Caco-2 (cell line): ENCODE measurements at regions not wholly inside any gene's neighbourhood (a gene's known extent, or its start where the extent isn't known, plus 50 kb on each side); places are given as distances from the start of the nearest gene placed in this dataset.

Experiments used
- BruUV-seq: library from RNA; stranded (reverse); fragments of 400-500 nt; replicated peaks from 2 replicates; lab custom pipeline; 2021; lab: Mats Ljungman, UMichigan
- CTCF ChIA-PET: fragments of 300-600 bp; sonication (Branson Sonifier 250); formaldehyde crosslinking; loops from one replicate; lab custom pipeline; 2022; ENCODE audit warnings: antibody characterized with exemption; lab: Charles Lee
- POLR2A ChIA-PET: fragments of 300-600 bp; sonication (Branson Sonifier 250); formaldehyde crosslinking; loops from one replicate; lab custom pipeline; 2022; ENCODE audit warnings: antibody characterized with exemption; lab: Charles Lee
- DNase-seq, 2 experiments: peaks; one replicate each; pipeline versions ENCODE4 v3.0.0 to v3.0.0-alpha.2; 2020 to 2022
- H3K27me3 ChIP-seq: replicated peaks from 2 replicates; pipeline ENCODE4 v1.6.0; 2011; ENCODE audit warnings: low read length; ENCODE audit not compliant: control insufficient read depth, insufficient read depth
- H3K36me3 ChIP-seq: 2 replicates; pipeline ENCODE4 v1.5.1; 2011; ENCODE audit warnings: low read length; ENCODE audit not compliant: control insufficient read depth, insufficient read depth
- H3K4me1 ChIP-seq: fragments of 250-450 bp; sonication (Bioruptor Pico); 2 replicates; pipeline ENCODE4 v1.5.1; 2020; ENCODE audit warnings: mild to moderate bottlenecking
- H3K4me3 ChIP-seq: 2 replicates; pipeline ENCODE4 v1.5.1; 2011; ENCODE audit warnings: low read depth, mild to moderate bottlenecking, control low read depth, low read length
- H3K9me3 ChIP-seq: fragments of 250-450 bp; sonication (Bioruptor Pico); 2 replicates; pipeline ENCODE4 v1.5.1; 2020; ENCODE audit warnings: mild to moderate bottlenecking, moderate library complexity
- H3K27ac Mint-ChIP-seq: one replicate; pipeline ENCODE4 v1.8.0; 2022; ENCODE audit warnings: mixed read lengths; ENCODE audit not compliant: unreplicated experiment
- H3K27me3 Mint-ChIP-seq: one replicate; pipeline ENCODE4 v1.8.0; 2022; ENCODE audit warnings: mixed read lengths; ENCODE audit not compliant: insufficient read depth, unreplicated experiment
- H3K36me3 Mint-ChIP-seq: one replicate; pipeline ENCODE4 v1.8.0; 2022; ENCODE audit warnings: mild to moderate bottlenecking, mixed read lengths; ENCODE audit not compliant: insufficient read depth, unreplicated experiment
- H3K4me1 Mint-ChIP-seq: one replicate; pipeline ENCODE4 v1.8.0; 2022; ENCODE audit warnings: low read depth, mixed read lengths; ENCODE audit not compliant: unreplicated experiment
- H3K4me3 Mint-ChIP-seq: one replicate; pipeline ENCODE4 v1.8.0; 2022; ENCODE audit warnings: mild to moderate bottlenecking, moderate library complexity, mixed read lengths; ENCODE audit not compliant: unreplicated experiment
- H3K9me3 Mint-ChIP-seq: one replicate; pipeline ENCODE4 v1.8.0; 2022; ENCODE audit warnings: mixed read lengths; ENCODE audit not compliant: unreplicated experiment
- CTCF ChIP-seq, 2 experiments: fragments of 200-600 bp in 1 of 2; IDR thresholded peaks; 1 replicate in 1 of 2; 2 replicates in 1 of 2; pipeline versions ENCODE4 v1.5.1 to v1.8.0; 2011 to 2022; ENCODE audit warnings: antibody characterized with exemption in 1 of 2, control low read depth in 1 of 2, inconsistent platforms in 1 of 2, low read depth in 1 of 2, low read length in 1 of 2, mild to moderate bottlenecking in 1 of 2, moderate library complexity in 1 of 2; ENCODE audit not compliant: insufficient read depth in 1 of 2, severe bottlenecking in 1 of 2, unreplicated experiment in 1 of 2
- intact Hi-C: fragments of 100-400 bp; cut with micrococcal nuclease; formaldehyde crosslinking; loops from one replicate; pipeline ENCODE4 v1.10.0; 2022; ENCODE audit not compliant: unreplicated experiment

- Mint-ChIP-seq H3K27me3 (peaks cover 19% of the 10 kb centered on the region), H3K27ac (no peak overlapping the region), H3K36me3 (no peaks in the 10 kb centered on the region), H3K4me3 (no peak overlapping the region), H3K4me1 (no peaks in the 10 kb centered on the region), H3K9me3 (peaks cover 8% of the 10 kb centered on the region)
- DNase-seq, result no peak
- Histone ChIP-seq H3K4me1 (no peaks in the 10 kb centered on the region), H3K36me3 (no peaks in the 10 kb centered on the region), H3K9me3 (no peaks in the 10 kb centered on the region), H3K27me3 (no peaks in the 10 kb centered on the region), H3K4me3 (no peak overlapping the region)
- intact Hi-C loops, result no loop called here
- TF ChIP-seq CTCF (IDR thresholded peaks at IDR 0.05; ENCODE audit: insufficient read depth in 1 of 2, low read depth in 1 of 2, low read length in 1 of 2, severe bottlenecking in 1 of 2, unreplicated experiment in 1 of 2), result no peak
- BruUV-seq, result no TSS peak
- CTCF ChIA-PET, result no interaction called here
- POLR2A ChIA-PET, result no interaction called here
These were observed 158.4 kb upstream of the ADARB2 start for GRCh38 chr10:1895691-1896090.

- H3K36me3 Mint-ChIP-seq, result no peaks in the 10 kb centered on the region
- H3K9me3 ChIP-seq, result no peaks in the 10 kb centered on the region
- intact Hi-C loops, result no loop called here
- no peaks in the 10 kb centered on the region for H3K4me1 ChIP-seq
- peaks cover 7% of the 10 kb centered on the region for H3K9me3 Mint-ChIP-seq
- no peak for TF ChIP-seq CTCF (IDR thresholded peaks at IDR 0.05; ENCODE audit: insufficient read depth in 1 of 2, low read depth in 1 of 2, low read length in 1 of 2, severe bottlenecking in 1 of 2, unreplicated experiment in 1 of 2)
- H3K4me3 Mint-ChIP-seq, result no peak overlapping the region
- no peaks in the 10 kb centered on the region for H3K36me3 ChIP-seq
- no peak overlapping the region for H3K27ac Mint-ChIP-seq
- no peaks in the 10 kb centered on the region for H3K4me1 Mint-ChIP-seq
- DNase-seq, result no peak
- BruUV-seq, result no TSS peak
- ChIA-PET CTCF (no interaction called here), POLR2A (no interaction called here)
- peaks cover 19% of the 10 kb centered on the region for H3K27me3 Mint-ChIP-seq
- no peaks in the 10 kb centered on the region for H3K27me3 ChIP-seq
- no peak overlapping the region for H3K4me3 ChIP-seq
These were observed 157.6 kb upstream of the ADARB2 start for GRCh38 chr10:1894912-1895311.

GRCh38 chr10:1893941-1894340, 156.6 kb upstream of the ADARB2 start:
- Mint-ChIP-seq H3K27me3 (peaks cover 19% of the 10 kb centered on the region), H3K9me3 (no peaks in the 10 kb centered on the region), H3K4me1 (no peaks in the 10 kb centered on the region), H3K36me3 (no peaks in the 10 kb centered on the region), H3K27ac (no peak overlapping the region), H3K4me3 (no peak overlapping the region)
- Histone ChIP-seq H3K4me1 (no peaks in the 10 kb centered on the region), H3K36me3 (no peaks in the 10 kb centered on the region), H3K9me3 (no peaks in the 10 kb centered on the region), H3K4me3 (no peak overlapping the region), H3K27me3 (no peaks in the 10 kb centered on the region)
- no peak for DNase-seq
- BruUV-seq, result no TSS peak
- CTCF ChIA-PET, result no interaction called here
- TF ChIP-seq CTCF (IDR thresholded peaks at IDR 0.05; ENCODE audit: insufficient read depth in 1 of 2, low read depth in 1 of 2, low read length in 1 of 2, severe bottlenecking in 1 of 2, unreplicated experiment in 1 of 2), result no peak
- POLR2A ChIA-PET, result no interaction called here
- intact Hi-C loops, result no loop called here
